PC-3 (cell line): ENCODE measurements at regions not wholly inside any gene's neighbourhood (a gene's known extent, or its start where the extent isn't known, plus 50 kb on each side); places are given as distances from the start of the nearest gene placed in this dataset.

Source experiments
- EZH2 ChIP-seq: fragments of 300-600 bp; sonication (generic); IDR thresholded peaks from one replicate; pipeline ENCODE4 v1.6.1; 2017; ENCODE audit warnings: antibody characterized with exemption, mild to moderate bottlenecking, low read length; ENCODE audit not compliant: unreplicated experiment
- TF ChIP-seq, protein P1 (sequence below): fragments of 300-600 bp; sonication (generic); conservative IDR thresholded peaks from 2 replicates; pipeline ENCODE4 v1.5.1; 2017; ENCODE audit warnings: antibody characterized with exemption, low read depth, mild to moderate bottlenecking, low read length

GRCh38 chr5:18881615-18882014 lies 1106.4 kb downstream of the CDH18 start:
- TF ChIP-seq EZH2 = no peak
- TF ChIP-seq, protein P1, sequence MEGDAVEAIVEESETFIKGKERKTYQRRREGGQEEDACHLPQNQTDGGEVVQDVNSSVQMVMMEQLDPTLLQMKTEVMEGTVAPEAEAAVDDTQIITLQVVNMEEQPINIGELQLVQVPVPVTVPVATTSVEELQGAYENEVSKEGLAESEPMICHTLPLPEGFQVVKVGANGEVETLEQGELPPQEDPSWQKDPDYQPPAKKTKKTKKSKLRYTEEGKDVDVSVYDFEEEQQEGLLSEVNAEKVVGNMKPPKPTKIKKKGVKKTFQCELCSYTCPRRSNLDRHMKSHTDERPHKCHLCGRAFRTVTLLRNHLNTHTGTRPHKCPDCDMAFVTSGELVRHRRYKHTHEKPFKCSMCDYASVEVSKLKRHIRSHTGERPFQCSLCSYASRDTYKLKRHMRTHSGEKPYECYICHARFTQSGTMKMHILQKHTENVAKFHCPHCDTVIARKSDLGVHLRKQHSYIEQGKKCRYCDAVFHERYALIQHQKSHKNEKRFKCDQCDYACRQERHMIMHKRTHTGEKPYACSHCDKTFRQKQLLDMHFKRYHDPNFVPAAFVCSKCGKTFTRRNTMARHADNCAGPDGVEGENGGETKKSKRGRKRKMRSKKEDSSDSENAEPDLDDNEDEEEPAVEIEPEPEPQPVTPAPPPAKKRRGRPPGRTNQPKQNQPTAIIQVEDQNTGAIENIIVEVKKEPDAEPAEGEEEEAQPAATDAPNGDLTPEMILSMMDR = no peak
